PC-3 (cell line): ENCODE measurements at regions not wholly inside any gene's neighbourhood (a gene's known extent, or its start where the extent isn't known, plus 50 kb on each side); places are given as distances from the start of the nearest gene placed in this dataset.

ENCODE experiments used
- ATAC-seq: fragments of 200-7000 bp; cut with Tn5 transposase; 2 replicates; pipeline ENCODE4 v1.9.1; 2020; ENCODE audit warnings: mild to moderate bottlenecking, moderate library complexity
- BruUV-seq: library from RNA; stranded (reverse); fragments of 400-500 nt; replicated peaks from 2 replicates; lab custom pipeline; 2021; lab: Mats Ljungman, UMichigan
- CTCF ChIA-PET: fragments of 300-600 bp; sonication (Branson Sonifier 250); formaldehyde crosslinking; loops from one replicate; lab custom pipeline; 2022; ENCODE audit warnings: antibody characterized with exemption; lab: Charles Lee
- POLR2A ChIA-PET: fragments of 300-600 bp; sonication (Branson Sonifier 250); formaldehyde crosslinking; loops from one replicate; lab custom pipeline; 2022; ENCODE audit warnings: antibody characterized with exemption; ENCODE audit not compliant: unreplicated experiment; lab: Charles Lee
- DNase-seq: peaks from one replicate; pipeline ENCODE4 v3.0.0-alpha.2; 2015
- H2AFZ ChIP-seq: fragments of 300-600 bp; sonication (generic); 2 replicates; pipeline ENCODE4 v1.6.0; 2016; ENCODE audit warnings: antibody characterized with exemption, low read length
- H3F3A ChIP-seq: fragments of 300-600 bp; sonication (generic); one replicate; pipeline ENCODE4 v1.6.0; 2017; ENCODE audit warnings: antibody characterized with exemption, low read length, control low read depth, mild to moderate bottlenecking; ENCODE audit not compliant: unreplicated experiment
- H3K27ac ChIP-seq: fragments of 300-600 bp; sonication (generic); 2 replicates; pipeline ENCODE4 v1.5.1; 2016; ENCODE audit warnings: mild to moderate bottlenecking, low read length
- H3K27me3 ChIP-seq: fragments of 300-600 bp; sonication (generic); 2 replicates; pipeline ENCODE4 v1.6.1; 2016; ENCODE audit warnings: low read length, mixed read lengths
- H3K36me3 ChIP-seq: fragments of 300-600 bp; sonication (generic); 2 replicates; pipeline ENCODE4 v1.6.1; 2016; ENCODE audit warnings: low read depth, mixed run types, low read length, mixed read lengths
- H3K4me1 ChIP-seq: fragments of 300-600 bp; sonication (generic); 2 replicates; pipeline ENCODE4 v1.5.1; 2016; ENCODE audit warnings: low read length; ENCODE audit not compliant: insufficient read depth
- H3K4me2 ChIP-seq: fragments of 300-600 bp; sonication (generic); 2 replicates; pipeline ENCODE4 v1.6.0; 2016; ENCODE audit warnings: low read length
- H3K4me3 ChIP-seq: fragments of 300-600 bp; sonication (generic); 2 replicates; pipeline ENCODE4 v1.5.1; 2016; ENCODE audit warnings: mild to moderate bottlenecking, low read length, mixed read lengths
- H3K79me2 ChIP-seq: fragments of 300-600 bp; sonication (generic); 2 replicates; pipeline ENCODE4 v1.6.1; 2017; ENCODE audit warnings: low read length, mixed read lengths
- H3K9ac ChIP-seq: fragments of 300-600 bp; sonication (generic); 2 replicates; pipeline ENCODE4 v1.6.0; 2016; ENCODE audit warnings: mild to moderate bottlenecking, low read length
- H3K9me2 ChIP-seq: fragments of 300-600 bp; sonication (generic); replicated peaks from 2 replicates; pipeline ENCODE4 v1.6.1; 2016; ENCODE audit warnings: mixed run types, low read length, mixed read lengths
- H3K9me3 ChIP-seq: fragments of 300-600 bp; sonication (generic); 2 replicates; pipeline ENCODE4 v1.6.1; 2016; ENCODE audit warnings: low read length, mixed read lengths
- H4K20me1 ChIP-seq: fragments of 300-600 bp; sonication (generic); 2 replicates; pipeline ENCODE4 v1.6.1; 2016; ENCODE audit warnings: low read length, mixed read lengths
- CTCF ChIP-seq: fragments of 300-600 bp; sonication (generic); conservative IDR thresholded peaks from 2 replicates; pipeline ENCODE4 v1.5.1; 2017; ENCODE audit warnings: antibody characterized with exemption, low read depth, mild to moderate bottlenecking, low read length
- EZH2 ChIP-seq: fragments of 300-600 bp; sonication (generic); IDR thresholded peaks from one replicate; pipeline ENCODE4 v1.6.1; 2017; ENCODE audit warnings: antibody characterized with exemption, mild to moderate bottlenecking, low read length; ENCODE audit not compliant: unreplicated experiment
- EZH2phosphoT487 ChIP-seq: fragments of 300-600 bp; sonication (generic); IDR thresholded peaks from 2 replicates; pipeline ENCODE4 v1.6.1; 2018; ENCODE audit warnings: mild to moderate bottlenecking, antibody characterized with exemption, low read length, borderline replicate concordance
- intact Hi-C: fragments of 100-400 bp; cut with micrococcal nuclease; formaldehyde crosslinking; loops from 2 replicates; pipeline ENCODE4 v1.9.0; 2023

GRCh38 chr3:189455641-189456417, 175.4 kb upstream of the TP63 start:
- no TSS peak for BruUV-seq
- no peak overlapping the region for H3K4me2 ChIP-seq
- H3K27me3 ChIP-seq, result no peaks in the 10 kb centered on the region
- H2AFZ ChIP-seq, result no peak overlapping the region
- ChIA-PET POLR2A (no interaction called here), CTCF (no interaction called here)
- H3K9ac ChIP-seq, result no peak overlapping the region
- no peak overlapping the region for H3K27ac ChIP-seq
- H3K9me3 ChIP-seq, result no peaks in the 10 kb centered on the region
- no peaks in the 10 kb centered on the region for H3K79me2 ChIP-seq
- H3K4me3 ChIP-seq, result no peak overlapping the region
- H3K9me2 ChIP-seq, result no peaks in the 10 kb centered on the region
- no peaks in the 10 kb centered on the region for H3K36me3 ChIP-seq
- intact Hi-C loops, result no loop called here
- no peaks in the 10 kb centered on the region for H4K20me1 ChIP-seq
- DNase-seq, result no peak
- no peak for ATAC-seq
- no peak for TF ChIP-seq EZH2
- no peak for TF ChIP-seq EZH2phosphoT487
- TF ChIP-seq CTCF, result no peak
- H3K4me1 ChIP-seq, result peaks cover 9% of the 10 kb centered on the region
- H3F3A ChIP-seq, result no peaks in the 10 kb centered on the region

- POLR2A ChIA-PET, result no interaction called here
- no peak overlapping the region for H3K4me3 ChIP-seq
- no peak; the same call in 1 of the 2 replicates for ATAC-seq
- peaks cover 4% of the 10 kb centered on the region for H3K4me1 ChIP-seq
- CTCF ChIA-PET, result no interaction called here
- intact Hi-C loops, result no loop called here
- no peaks in the 10 kb centered on the region for H3K9me3 ChIP-seq
- peak; percentile 50 for DNase-seq
- no peaks in the 10 kb centered on the region for H3K36me3 ChIP-seq
- H3K9me2 ChIP-seq, result no peaks in the 10 kb centered on the region
- H3K9ac ChIP-seq, result no peak overlapping the region
- H3K4me2 ChIP-seq, result no peak overlapping the region
- BruUV-seq, result no TSS peak
- H3K79me2 ChIP-seq, result no peaks in the 10 kb centered on the region
- no peaks in the 10 kb centered on the region for H3F3A ChIP-seq
- H2AFZ ChIP-seq, result no peak overlapping the region
- H4K20me1 ChIP-seq, result no peaks in the 10 kb centered on the region
- H3K27ac ChIP-seq, result no peak overlapping the region
- no peaks in the 10 kb centered on the region for H3K27me3 ChIP-seq
- TF ChIP-seq EZH2phosphoT487, result no peak
Measured at GRCh38 chr3:189457201-189457607, 174.0 kb upstream of the TP63 start.

- Histone ChIP-seq H3K9ac (no peak overlapping the region), H3K27me3 (no peaks in the 10 kb centered on the region), H3K9me3 (no peaks in the 10 kb centered on the region), H3K9me2 (no peaks in the 10 kb centered on the region), H3K4me1 (peaks cover 4% of the 10 kb centered on the region), H3K4me3 (no peak overlapping the region), H3F3A (no peaks in the 10 kb centered on the region), H3K4me2 (no peak overlapping the region), H3K27ac (no peak overlapping the region), H3K79me2 (no peaks in the 10 kb centered on the region), H3K36me3 (no peaks in the 10 kb centered on the region), H2AFZ (no peak overlapping the region), H4K20me1 (no peaks in the 10 kb centered on the region)
- ATAC-seq (no peak), DNase-seq (no peak)
- CTCF ChIA-PET, result no interaction called here
- intact Hi-C loops, result no loop called here
- no peak for TF ChIP-seq CTCF
- TF ChIP-seq EZH2, result no peak
- TF ChIP-seq EZH2phosphoT487, result no peak
- no TSS peak for BruUV-seq
- POLR2A ChIA-PET, result no interaction called here
Measured at GRCh38 chr3:189457631-189458412, 173.4 kb upstream of the TP63 start.
